ENCODE measurements at regions not wholly inside any gene's neighbourhood (a gene's known extent, or its start where the extent isn't known, plus 50 kb on each side); places are given as distances from the start of the nearest gene placed in this dataset.
A peak's percentile ranks its signal among the peaks of the same experiment; 100 is the strongest.

- no peak overlapping the region for H3K4me3 ChIP-seq (ENCODE audit: low read length)
- H3K36me3 ChIP-seq (ENCODE audit: insufficient read depth, low read length), result no peaks in the 10 kb centered on the region
- peaks cover 47% of the 10 kb centered on the region for H3K4me1 ChIP-seq (ENCODE audit: control insufficient read depth, insufficient read depth, low read length)
- no peak overlapping the region for H3K9ac ChIP-seq (ENCODE audit: low read depth, low read length)
- no peaks in the 10 kb centered on the region for H3K27me3 ChIP-seq (ENCODE audit: control insufficient read depth, insufficient read depth, low read length)
- H3K9me3 ChIP-seq (replicated peaks; ENCODE audit: low read length), result no peaks in the 10 kb centered on the region
- H3K4me2 ChIP-seq (ENCODE audit: low read length), result no peak overlapping the region
Observed at GRCh38 chr3:55413236-55413635, 73.9 kb downstream of the WNT5A start.

- no peak overlapping the region for H3K9ac ChIP-seq (ENCODE audit: low read depth, low read length)
- no peaks in the 10 kb centered on the region for H3K9me3 ChIP-seq (replicated peaks; ENCODE audit: low read length)
- H3K4me1 ChIP-seq (ENCODE audit: control insufficient read depth, insufficient read depth, low read length), result peaks cover 53% of the 10 kb centered on the region
- no peaks in the 10 kb centered on the region for H3K27me3 ChIP-seq (ENCODE audit: control insufficient read depth, insufficient read depth, low read length)
- H3K36me3 ChIP-seq (ENCODE audit: insufficient read depth, low read length), result no peaks in the 10 kb centered on the region
- no peak overlapping the region for H3K4me2 ChIP-seq (ENCODE audit: low read length)
- H3K4me3 ChIP-seq (ENCODE audit: low read length), result no peak overlapping the region
Observed at GRCh38 chr3:55412545-55412944, 74.6 kb downstream of the WNT5A start.

GRCh38 chr3:55409806-55410205, 77.3 kb downstream of the WNT5A start:
- no peaks in the 10 kb centered on the region for H3K27me3 ChIP-seq (ENCODE audit: control insufficient read depth, insufficient read depth, low read length)
- no peak overlapping the region for H3K4me3 ChIP-seq (ENCODE audit: low read length)
- no peaks in the 10 kb centered on the region for H3K36me3 ChIP-seq (ENCODE audit: insufficient read depth, low read length)
- H3K9ac ChIP-seq (ENCODE audit: low read depth, low read length), result peak overlapping the region; percentile 39
- H3K9me3 ChIP-seq (replicated peaks; ENCODE audit: low read length), result no peaks in the 10 kb centered on the region
- peaks cover 48% of the 10 kb centered on the region for H3K4me1 ChIP-seq (ENCODE audit: control insufficient read depth, insufficient read depth, low read length)
- H3K4me2 ChIP-seq (ENCODE audit: low read length), result peak overlapping the region; percentile 29

- Histone ChIP-seq H3K4me2 (ENCODE audit: low read length) (no peak overlapping the region), H3K36me3 (ENCODE audit: insufficient read depth, low read length) (no peaks in the 10 kb centered on the region), H3K9ac (ENCODE audit: low read depth, low read length) (no peak overlapping the region), H3K9me3 (replicated peaks; ENCODE audit: low read length) (no peaks in the 10 kb centered on the region), H3K4me3 (ENCODE audit: low read length) (no peak overlapping the region), H3K27me3 (ENCODE audit: control insufficient read depth, insufficient read depth, low read length) (no peaks in the 10 kb centered on the region), H3K4me1 (ENCODE audit: control insufficient read depth, insufficient read depth, low read length) (peaks cover 49% of the 10 kb centered on the region)
Observed at GRCh38 chr3:55408193-55408826, 78.8 kb downstream of the WNT5A start.

GRCh38 chr3:55407426-55407820, 79.7 kb downstream of the WNT5A start:
- H3K27me3 ChIP-seq (ENCODE audit: control insufficient read depth, insufficient read depth, low read length), result no peaks in the 10 kb centered on the region
- no peaks in the 10 kb centered on the region for H3K36me3 ChIP-seq (ENCODE audit: insufficient read depth, low read length)
- H3K4me3 ChIP-seq (ENCODE audit: low read length), result no peak overlapping the region
- no peak overlapping the region for H3K9ac ChIP-seq (ENCODE audit: low read depth, low read length)
- peaks cover 58% of the 10 kb centered on the region for H3K4me1 ChIP-seq (ENCODE audit: control insufficient read depth, insufficient read depth, low read length)
- H3K4me2 ChIP-seq (ENCODE audit: low read length), result no peak overlapping the region
- H3K9me3 ChIP-seq (replicated peaks; ENCODE audit: low read length), result no peaks in the 10 kb centered on the region

- Histone ChIP-seq H3K27me3 (ENCODE audit: control insufficient read depth, insufficient read depth, low read length) (no peaks in the 10 kb centered on the region), H3K4me3 (ENCODE audit: low read length) (peak overlapping the region; percentile 7), H3K36me3 (ENCODE audit: insufficient read depth, low read length) (no peaks in the 10 kb centered on the region), H3K9me3 (replicated peaks; ENCODE audit: low read length) (no peaks in the 10 kb centered on the region), H3K4me2 (ENCODE audit: low read length) (no peak overlapping the region), H3K9ac (ENCODE audit: low read depth, low read length) (peak overlapping the region; percentile 29), H3K4me1 (ENCODE audit: control insufficient read depth, insufficient read depth, low read length) (peaks cover 59% of the 10 kb centered on the region)
Observed at GRCh38 chr3:55406696-55407425, 80.2 kb downstream of the WNT5A start.

GRCh38 chr3:55405436-55405835, 81.7 kb downstream of the WNT5A start:
- H3K4me1 ChIP-seq (ENCODE audit: control insufficient read depth, insufficient read depth, low read length), result peaks cover 49% of the 10 kb centered on the region
- no peak overlapping the region for H3K9ac ChIP-seq (ENCODE audit: low read depth, low read length)
- no peaks in the 10 kb centered on the region for H3K36me3 ChIP-seq (ENCODE audit: insufficient read depth, low read length)
- no peak overlapping the region for H3K4me3 ChIP-seq (ENCODE audit: low read length)
- H3K4me2 ChIP-seq (ENCODE audit: low read length), result no peak overlapping the region
- H3K27me3 ChIP-seq (ENCODE audit: control insufficient read depth, insufficient read depth, low read length), result no peaks in the 10 kb centered on the region
- H3K9me3 ChIP-seq (replicated peaks; ENCODE audit: low read length), result no peaks in the 10 kb centered on the region

- H3K4me2 ChIP-seq (ENCODE audit: low read length), result no peak overlapping the region
- no peaks in the 10 kb centered on the region for H3K27me3 ChIP-seq (ENCODE audit: control insufficient read depth, insufficient read depth, low read length)
- H3K36me3 ChIP-seq (ENCODE audit: insufficient read depth, low read length), result no peaks in the 10 kb centered on the region
- no peak overlapping the region for H3K9ac ChIP-seq (ENCODE audit: low read depth, low read length)
- no peak overlapping the region for H3K4me3 ChIP-seq (ENCODE audit: low read length)
- peaks cover 29% of the 10 kb centered on the region for H3K4me1 ChIP-seq (ENCODE audit: control insufficient read depth, insufficient read depth, low read length)
- H3K9me3 ChIP-seq (replicated peaks; ENCODE audit: low read length), result no peaks in the 10 kb centered on the region
Observed at GRCh38 chr3:55402886-55403609, 84.1 kb downstream of the WNT5A start.

- H3K4me1 ChIP-seq (ENCODE audit: control insufficient read depth, insufficient read depth, low read length), result no peaks in the 10 kb centered on the region
Observed at GRCh38 chr3:55380561-55380960, 106.5 kb downstream of the WNT5A start.

GRCh38 chr3:55376753-55377347, 110.3 kb downstream of the WNT5A start:
- H3K36me3 ChIP-seq (ENCODE audit: insufficient read depth, low read length), result no peaks in the 10 kb centered on the region
- no peak overlapping the region for H3K4me2 ChIP-seq (ENCODE audit: low read length)
- H3K9me3 ChIP-seq (replicated peaks; ENCODE audit: low read length), result no peaks in the 10 kb centered on the region
- no peak overlapping the region for H3K4me3 ChIP-seq (ENCODE audit: low read length)
- no peak overlapping the region for H3K9ac ChIP-seq (ENCODE audit: low read depth, low read length)
- H3K4me1 ChIP-seq (ENCODE audit: control insufficient read depth, insufficient read depth, low read length), result no peaks in the 10 kb centered on the region
- H3K27me3 ChIP-seq (ENCODE audit: control insufficient read depth, insufficient read depth, low read length), result no peaks in the 10 kb centered on the region

More at GRCh38 chr3:55380561-55380960, 106.5 kb downstream of the WNT5A start:
- Histone ChIP-seq H3K9me3 (replicated peaks; ENCODE audit: low read length) (no peaks in the 10 kb centered on the region), H3K27me3 (ENCODE audit: control insufficient read depth, insufficient read depth, low read length) (no peaks in the 10 kb centered on the region), H3K4me3 (ENCODE audit: low read length) (no peak overlapping the region), H3K36me3 (ENCODE audit: insufficient read depth, low read length) (no peaks in the 10 kb centered on the region), H3K9ac (ENCODE audit: low read depth, low read length) (no peak overlapping the region), H3K4me2 (ENCODE audit: low read length) (no peak overlapping the region)

GRCh38 chr3:55373423-55373822, 113.7 kb downstream of the WNT5A start:
- Histone ChIP-seq H3K4me2 (ENCODE audit: low read length) (no peak overlapping the region), H3K4me3 (ENCODE audit: low read length) (no peak overlapping the region), H3K4me1 (ENCODE audit: control insufficient read depth, insufficient read depth, low read length) (no peaks in the 10 kb centered on the region), H3K9ac (ENCODE audit: low read depth, low read length) (no peak overlapping the region), H3K9me3 (replicated peaks; ENCODE audit: low read length) (no peaks in the 10 kb centered on the region), H3K27me3 (ENCODE audit: control insufficient read depth, insufficient read depth, low read length) (no peaks in the 10 kb centered on the region), H3K36me3 (ENCODE audit: insufficient read depth, low read length) (no peaks in the 10 kb centered on the region)
